H9 (cell line): ENCODE measurements at regions not wholly inside any gene's neighbourhood (a gene's known extent, or its start where the extent isn't known, plus 50 kb on each side); places are given as distances from the start of the nearest gene placed in this dataset.

Experiments used
- DNase-seq: peaks from one replicate; pipeline ENCODE4 v3.0.0-alpha.2; 2017
- H2AFZ ChIP-seq: one replicate; pipeline ENCODE4 v1.6.1; 2013; ENCODE audit warnings: mild to moderate bottlenecking, low read length, control low read depth, moderate library complexity
- H2AK5ac ChIP-seq: 2 replicates; pipeline ENCODE4 v1.6.1; 2013; ENCODE audit warnings: low read length, control low read depth, mixed read lengths; ENCODE audit not compliant: insufficient read length
- H2BK120ac ChIP-seq: one replicate; pipeline ENCODE4 v1.6.1; 2013; ENCODE audit warnings: low read depth, mild to moderate bottlenecking, low read length, control low read depth, inconsistent platforms; ENCODE audit not compliant: poor library complexity, severe bottlenecking
- H2BK12ac ChIP-seq: 2 replicates; pipeline ENCODE4 v1.6.1; 2013; ENCODE audit warnings: low read length, control low read depth, mixed read lengths, low read depth; ENCODE audit not compliant: insufficient read length
- H2BK15ac ChIP-seq: 2 replicates; pipeline ENCODE4 v1.6.1; 2013; ENCODE audit warnings: low read depth, low read length, control low read depth
- H2BK20ac ChIP-seq: one replicate; pipeline ENCODE4 v1.6.1; 2013; ENCODE audit warnings: low read depth, mild to moderate bottlenecking, low read length, control low read depth, inconsistent platforms; ENCODE audit not compliant: poor library complexity, severe bottlenecking
- H2BK5ac ChIP-seq: 2 replicates; pipeline ENCODE4 v1.6.1; 2013; ENCODE audit warnings: low read length, control low read depth, mixed read lengths; ENCODE audit not compliant: insufficient read length
- H3K14ac ChIP-seq: 2 replicates; pipeline ENCODE4 v1.6.1; 2013; ENCODE audit warnings: low read length, control low read depth; ENCODE audit not compliant: insufficient read depth
- H3K18ac ChIP-seq: 2 replicates; pipeline ENCODE4 v1.6.1; 2013; ENCODE audit warnings: low read depth, mild to moderate bottlenecking, mixed read lengths, low read length, control low read depth; ENCODE audit not compliant: insufficient read length
- H3K23ac ChIP-seq: 2 replicates; pipeline ENCODE4 v1.6.1; 2013; ENCODE audit warnings: low read length, control low read depth, mixed read lengths, low read depth; ENCODE audit not compliant: insufficient read length
- H3K23me2 ChIP-seq: 2 replicates; pipeline ENCODE4 v1.6.1; 2013; ENCODE audit warnings: low read depth, mild to moderate bottlenecking, mixed read lengths, low read length, control low read depth; ENCODE audit not compliant: insufficient read length, poor library complexity, severe bottlenecking
- H3K27ac ChIP-seq: 2 replicates; pipeline ENCODE4 v1.5.1; 2013; ENCODE audit warnings: low read length, control low read depth, mixed read lengths, low read depth; ENCODE audit not compliant: insufficient read length
- H3K27me3 ChIP-seq: 2 replicates; pipeline ENCODE4 v1.6.1; 2013; ENCODE audit warnings: low read length, control low read depth, inconsistent platforms; ENCODE audit not compliant: insufficient read depth
- H3K4ac ChIP-seq: 2 replicates; pipeline ENCODE4 v1.6.1; 2013; ENCODE audit warnings: low read depth, mild to moderate bottlenecking, control low read depth, inconsistent platforms, low read length, moderate library complexity
- H3K4me1 ChIP-seq: 2 replicates; pipeline ENCODE4 v1.6.1; 2013; ENCODE audit warnings: low read length, control low read depth, inconsistent platforms; ENCODE audit not compliant: insufficient read depth
- H3K4me2 ChIP-seq: 2 replicates; pipeline ENCODE4 v1.6.1; 2013; ENCODE audit warnings: low read length, control low read depth, mixed read lengths; ENCODE audit not compliant: insufficient read length, insufficient read depth
- H3K56ac ChIP-seq: 2 replicates; pipeline ENCODE4 v1.6.1; 2013; ENCODE audit warnings: low read depth, mild to moderate bottlenecking, mixed read lengths, low read length, control low read depth; ENCODE audit not compliant: insufficient read length
- H3K79me1 ChIP-seq: 2 replicates; pipeline ENCODE4 v1.6.1; 2013; ENCODE audit warnings: low read depth, mild to moderate bottlenecking, moderate library complexity, low read length, control low read depth, inconsistent platforms; ENCODE audit not compliant: insufficient read depth, poor library complexity, severe bottlenecking
- H3K79me2 ChIP-seq: 2 replicates; pipeline ENCODE4 v1.6.1; 2013; ENCODE audit warnings: low read length, control low read depth, inconsistent platforms; ENCODE audit not compliant: insufficient read depth
- H3K9ac ChIP-seq: 2 replicates; pipeline ENCODE4 v1.6.1; 2013; ENCODE audit warnings: low read length, control low read depth, mixed read lengths; ENCODE audit not compliant: insufficient read length; ENCODE audit errors: extremely low read depth
- H3K9me3 ChIP-seq: one replicate; pipeline ENCODE4 v1.6.1; 2013; ENCODE audit warnings: low read depth, low read length, inconsistent platforms; ENCODE audit not compliant: control insufficient read depth
- H3T11ph ChIP-seq: one replicate; pipeline ENCODE4 v1.6.1; 2013; ENCODE audit warnings: mild to moderate bottlenecking, low read length, control low read depth, inconsistent platforms
- H4K20me1 ChIP-seq: one replicate; pipeline ENCODE4 v1.6.1; 2013; ENCODE audit not compliant: control insufficient read depth, insufficient read length, insufficient read depth
- H4K5ac ChIP-seq: 2 replicates; pipeline ENCODE4 v1.6.1; 2013; ENCODE audit warnings: low read depth, mild to moderate bottlenecking, mixed read lengths, low read length, control low read depth; ENCODE audit not compliant: insufficient read length
- H4K8ac ChIP-seq: replicated peaks from 2 replicates; pipeline ENCODE4 v1.6.1; 2013; ENCODE audit warnings: low read length, control low read depth, mixed read lengths, low read depth; ENCODE audit not compliant: insufficient read length
- H4K91ac ChIP-seq: 2 replicates; pipeline ENCODE4 v1.6.1; 2013; ENCODE audit warnings: low read depth, mild to moderate bottlenecking, moderate library complexity, mixed read lengths, low read length, control low read depth; ENCODE audit not compliant: insufficient read length
- H3K27ac Mint-ChIP-seq, 3 experiments: 2 replicates in 2 of 3; 3 replicates in 1 of 3; pipeline ENCODE4 v1.8.0; 2020 to 2021; ENCODE audit warnings: mixed read lengths in 3 of 3, mild to moderate bottlenecking in 1 of 3, moderate library complexity in 1 of 3
- H3K27me3 Mint-ChIP-seq: 2 replicates; pipeline ENCODE4 v1.8.0; 2021; ENCODE audit warnings: low read depth, mild to moderate bottlenecking, moderate library complexity, mixed read lengths
- H3K36me3 Mint-ChIP-seq, 3 experiments: 2 replicates in 2 of 3; 3 replicates in 1 of 3; pipeline ENCODE4 v1.8.0; 2020 to 2021; ENCODE audit warnings: low read depth in 3 of 3, mixed read lengths in 3 of 3; ENCODE audit not compliant: insufficient read depth in 1 of 3
- H3K4me1 Mint-ChIP-seq, 2 experiments: 2 replicates each; pipeline ENCODE4 v1.8.0; 2020; ENCODE audit warnings: mixed read lengths in 2 of 2
- H3K4me3 Mint-ChIP-seq, 2 experiments: 2 replicates in 1 of 2; 3 replicates in 1 of 2; pipeline ENCODE4 v1.8.0; 2020 to 2021; ENCODE audit warnings: mild to moderate bottlenecking in 2 of 2, mixed read lengths in 2 of 2, moderate library complexity in 1 of 2
- H3K9me3 Mint-ChIP-seq, 2 experiments: 2 replicates in 1 of 2; 3 replicates in 1 of 2; pipeline ENCODE4 v1.8.0; 2020; ENCODE audit warnings: mild to moderate bottlenecking in 2 of 2, mixed read lengths in 2 of 2, moderate library complexity in 1 of 2
- CTCF ChIP-seq: fragments of 200-600 bp; sonication (generic); conservative IDR thresholded peaks from 3 replicates; pipeline ENCODE4 v1.8.0; 2021; ENCODE audit warnings: antibody characterized with exemption, mild to moderate bottlenecking
- WGBS: extraction: QIAGEN DNeasy Blood & Tissue Kit; methylation state at CpG from one replicate; pipeline ENCODE4 v1.1.7; 2013; ENCODE audit warnings: missing lambda C conversion rate, low lambda C conversion rate, mixed read lengths; ENCODE audit not compliant: insufficient read length; ENCODE audit errors: extremely low coverage; 5-methylcytosine and 5-hydroxymethylcytosine counted together

GRCh38 chr2:20549691-20550348, 101.1 kb downstream of the HS1BP3 start:
- Histone ChIP-seq H2BK15ac (no peak overlapping the region), H4K5ac (no peak overlapping the region), H3K56ac (no peak overlapping the region), H2BK20ac (no peak overlapping the region), H3K79me2 (no peaks in the 10 kb centered on the region), H2AK5ac (no peak overlapping the region), H3K27ac (no peak overlapping the region), H3K9me3 (no peaks in the 10 kb centered on the region), H4K20me1 (no peaks in the 10 kb centered on the region), H2AFZ (no peak overlapping the region), H2BK12ac (no peak overlapping the region), H3T11ph (no peak overlapping the region), H3K18ac (no peak overlapping the region), H3K27me3 (no peaks in the 10 kb centered on the region), H3K9ac (no peak overlapping the region), H3K14ac (no peak overlapping the region), H3K4me1 (no peaks in the 10 kb centered on the region), H3K23me2 (no peaks in the 10 kb centered on the region), H3K4me2 (no peak overlapping the region), H3K4ac (no peak overlapping the region), H3K79me1 (no peaks in the 10 kb centered on the region), H3K23ac (no peak overlapping the region), H4K8ac (no peak overlapping the region), H2BK120ac (no peak overlapping the region), H4K91ac (no peak overlapping the region), H2BK5ac (no peak overlapping the region)
- peaks cover 3 to 7% of the 10 kb centered on the region in 2 experiments; a peak in 3 of 5 replicates for H3K9me3 Mint-ChIP-seq
- WGBS: no CpG with 5 or more reads among the region's 1 CpG
- H3K27ac Mint-ChIP-seq: no peak overlapping the region
- no peak for DNase-seq
- H3K27me3 Mint-ChIP-seq: peaks cover 5% of the 10 kb centered on the region
- peaks cover 11 to 14% of the 10 kb centered on the region in 2 experiments for H3K4me1 Mint-ChIP-seq
- H3K4me3 Mint-ChIP-seq: no peak overlapping the region
- TF ChIP-seq CTCF: no peak
- H3K36me3 Mint-ChIP-seq: peaks cover 0 to 3% (median 2%) of the 10 kb centered on the region in 3 experiments; a peak in 3 of 7 replicates
